K562 (cell line): ENCODE measurements at regions not wholly inside any gene's neighbourhood (a gene's known extent, or its start where the extent isn't known, plus 50 kb on each side); places are given as distances from the start of the nearest gene placed in this dataset.

Source experiments
- ATAC-seq: fragments of 200-7000 bp; cut with Tn5 transposase; 3 replicates; pipeline ENCODE4 v1.9.1; 2020; ENCODE audit warnings: moderate library complexity
- BruUV-seq: library from RNA; stranded (reverse); fragments of 400-500 nt; replicated peaks from 2 replicates; lab custom pipeline; 2021; lab: Mats Ljungman, UMichigan
- CTCF ChIA-PET: fragments of 300-600 bp; formaldehyde crosslinking; extraction: SDS; loops from one replicate; lab custom pipeline; 2021; ENCODE audit warnings: low intra/inter-chr PET ratio; lab: Yijun Ruan, JAX
- POLR2A ChIA-PET: fragments of 300-600, 350-650 bp; sonication (Branson Sonifier 250); formaldehyde crosslinking; extraction: SDS; loops from one replicate; lab custom pipeline; 2021; ENCODE audit warnings: antibody characterized with exemption, inconsistent platforms; lab: Yijun Ruan, JAX
- DNase-seq, 4 experiments: peaks; one replicate each; pipeline versions ENCODE4 v3.0.0 to v3.0.0-alpha.2; 2011 to 2018; ENCODE audit warnings: low spot score in 3 of 4, mixed read lengths in 3 of 4; ENCODE audit errors: extremely low read depth in 1 of 4
- FAIRE-seq: peaks from 2 replicates; lab custom pipeline; 2011; peaks lifted over from hg19 to GRCh38; lab: Jason Lieb, UNC
- H2AFZ ChIP-seq: 2 replicates; pipeline ENCODE4 v1.6.0; 2011; ENCODE audit warnings: low read depth, low read length, control low read depth, inconsistent platforms
- H3K27ac ChIP-seq: fragments of 200-600 bp; 3 replicates; pipeline ENCODE4 v1.8.0; 2011; ENCODE audit warnings: low read depth, mild to moderate bottlenecking, control low read depth, inconsistent platforms, low read length, moderate library complexity, mixed read lengths; ENCODE audit errors: extremely low read depth
- H3K27me3 ChIP-seq, 2 experiments: fragments of 300-600 bp in 1 of 2; 2 replicates in 1 of 2; 3 replicates in 1 of 2; pipeline versions ENCODE4 v1.6.0 to v1.8.0; 2011; ENCODE audit warnings: inconsistent platforms in 2 of 2, low read length in 2 of 2, mild to moderate bottlenecking in 1 of 2, mixed read lengths in 1 of 2, moderate library complexity in 1 of 2; ENCODE audit not compliant: control insufficient read depth in 2 of 2, insufficient read depth in 2 of 2
- H3K36me3 ChIP-seq: fragments of 300-600 bp; 3 replicates; pipeline ENCODE4 v1.8.0; 2011; ENCODE audit warnings: mild to moderate bottlenecking, low read length, inconsistent platforms; ENCODE audit not compliant: control insufficient read depth, insufficient read depth
- H3K4me1 ChIP-seq, 2 experiments: fragments of 200-600 bp in 1 of 2; replicated peaks in 1 of 2; 2 replicates in 1 of 2; 3 replicates in 1 of 2; pipeline versions ENCODE4 v1.5.1 to v1.8.0; 2011; ENCODE audit warnings: inconsistent platforms in 2 of 2, low read length in 2 of 2, mild to moderate bottlenecking in 1 of 2, mixed read lengths in 1 of 2, moderate library complexity in 1 of 2; ENCODE audit not compliant: control insufficient read depth in 2 of 2, insufficient read depth in 2 of 2
- H3K4me2 ChIP-seq: 2 replicates; pipeline ENCODE4 v1.6.1; 2011; ENCODE audit warnings: low read length, control low read depth, inconsistent platforms, mixed read lengths; ENCODE audit not compliant: insufficient read depth
- H3K4me3 ChIP-seq: fragments of 200-600 bp; sonication (generic), shearing (Covaris generic); 2 replicates; pipeline ENCODE4 v1.5.1; 2016; ENCODE audit warnings: control low read depth, inconsistent platforms
- H3K79me2 ChIP-seq: fragments of 200-600 bp; 3 replicates; pipeline ENCODE4 v1.8.0; 2011; ENCODE audit warnings: low read length, inconsistent platforms; ENCODE audit not compliant: control insufficient read depth, insufficient read depth
- H3K9ac ChIP-seq, 2 experiments: 2 replicates each; pipeline versions ENCODE4 v1.6.0 to v1.6.1; 2011; ENCODE audit warnings: low read depth in 2 of 2, low read length in 2 of 2, control low read depth in 1 of 2, inconsistent platforms in 1 of 2, mild to moderate bottlenecking in 1 of 2, mixed read lengths in 1 of 2; ENCODE audit not compliant: insufficient read depth in 1 of 2
- H3K9me1 ChIP-seq: one replicate; pipeline ENCODE4 v1.6.0; 2011; ENCODE audit warnings: inconsistent platforms, mild to moderate bottlenecking, low read length, moderate library complexity; ENCODE audit not compliant: control insufficient read depth, insufficient read depth
- H3K9me3 ChIP-seq: replicated peaks from 2 replicates; pipeline ENCODE4 v1.5.1; 2011; ENCODE audit warnings: low read depth, low read length, inconsistent platforms; ENCODE audit not compliant: control insufficient read depth, insufficient read depth
- H4K20me1 ChIP-seq: replicated peaks from 2 replicates; pipeline ENCODE4 v1.6.1; 2011; ENCODE audit warnings: low read length, inconsistent platforms, mixed read lengths; ENCODE audit not compliant: control insufficient read depth, insufficient read depth
- ADNP ChIP-seq: fragments of 200-800 bp; sonication (Bioruptor generic); IDR thresholded peaks from 2 replicates; pipeline ENCODE4 v1.6.1; 2016; ENCODE audit warnings: missing genetic modification characterization, missing compliant biosample characterization
- ATF1 ChIP-seq, 2 experiments: fragments of 450-650 bp in 1 of 2; IDR thresholded peaks; 2 replicates each; pipeline ENCODE4 v1.6.1; 2016; ENCODE audit warnings: missing compliant biosample characterization in 1 of 2, missing genetic modification characterization in 1 of 2
- CHD4 ChIP-seq: fragments of 200-600 bp; sonication (generic); IDR thresholded peaks from 3 replicates; pipeline ENCODE4 v1.6.1; 2012; ENCODE audit warnings: low read depth, mild to moderate bottlenecking, mixed read lengths, low read length, inconsistent platforms; ENCODE audit not compliant: insufficient read depth, insufficient replicate concordance, poor library complexity, severe bottlenecking
- HSF4 ChIP-seq: fragments of 250-450 bp; sonication (Bioruptor Pico); IDR thresholded peaks from 2 replicates; pipeline ENCODE4 v2.1.2; 2022; ENCODE audit warnings: mild to moderate bottlenecking, moderate library complexity, borderline replicate concordance
- MEF2D ChIP-seq: conservative IDR thresholded peaks from 2 replicates; pipeline ENCODE4 v1.6.1; 2016; ENCODE audit warnings: low read depth, missing genetic modification characterization, missing compliant biosample characterization
- PHB2 ChIP-seq: fragments of 450-650 bp; IDR thresholded peaks from 2 replicates; pipeline ENCODE4 v1.6.1; 2017; ENCODE audit warnings: low read depth
- PML ChIP-seq: IDR thresholded peaks from 2 replicates; pipeline ENCODE4 v1.6.1; 2012; ENCODE audit warnings: low read length, inconsistent platforms
- SAP30 ChIP-seq: fragments of 200-600 bp; sonication (generic); IDR thresholded peaks from 2 replicates; pipeline ENCODE4 v1.6.1; 2012; ENCODE audit warnings: borderline replicate concordance, low read depth, mild to moderate bottlenecking, moderate library complexity, low read length, control low read depth, inconsistent platforms; ENCODE audit not compliant: insufficient read depth, poor library complexity, severe bottlenecking
- SOX6 ChIP-seq: fragments of 450-650 bp; IDR thresholded peaks from 2 replicates; pipeline ENCODE4 v1.6.1; 2014; ENCODE audit warnings: mild to moderate bottlenecking
- TAL1 ChIP-seq: fragments of 450-650 bp; IDR thresholded peaks from 2 replicates; pipeline ENCODE4 v1.6.1; 2016; ENCODE audit warnings: mild to moderate bottlenecking
- ZNF551 ChIP-seq: fragments of 250-450 bp; sonication (Bioruptor Pico); IDR thresholded peaks from 2 replicates; pipeline ENCODE4 v1.5.0; 2021; ENCODE audit warnings: mild to moderate bottlenecking, moderate library complexity
- ZNF699 ChIP-seq: fragments of 250-450 bp; sonication (Bioruptor Pico); IDR thresholded peaks from 2 replicates; pipeline ENCODE4 v1.8.0; 2021; ENCODE audit warnings: mild to moderate bottlenecking, moderate library complexity; ENCODE audit not compliant: insufficient replicate concordance
- ZNF707 ChIP-seq: fragments of 250-450 bp; sonication (Bioruptor Pico); conservative IDR thresholded peaks from 2 replicates; pipeline ENCODE4 v1.8.0; 2022; ENCODE audit warnings: inconsistent platforms, mild to moderate bottlenecking, moderate library complexity
- in situ Hi-C: fragments of 300-500 bp; cut with MboI; formaldehyde crosslinking; loops from 4 replicates; pipeline ENCODE4 v1.15.0; 2018; ENCODE audit warnings: inconsistent platforms, mixed read lengths
- intact Hi-C: fragments of 100-400 bp; cut with micrococcal nuclease; formaldehyde crosslinking; loops from 2 replicates; pipeline ENCODE4 v1.14.2; 2022
- TF ChIP-seq, protein P1 (sequence below): fragments of 450-650 bp; IDR thresholded peaks from 2 replicates; pipeline ENCODE4 v1.6.1; 2016; ENCODE audit warnings: mild to moderate bottlenecking, moderate library complexity

DNA sequence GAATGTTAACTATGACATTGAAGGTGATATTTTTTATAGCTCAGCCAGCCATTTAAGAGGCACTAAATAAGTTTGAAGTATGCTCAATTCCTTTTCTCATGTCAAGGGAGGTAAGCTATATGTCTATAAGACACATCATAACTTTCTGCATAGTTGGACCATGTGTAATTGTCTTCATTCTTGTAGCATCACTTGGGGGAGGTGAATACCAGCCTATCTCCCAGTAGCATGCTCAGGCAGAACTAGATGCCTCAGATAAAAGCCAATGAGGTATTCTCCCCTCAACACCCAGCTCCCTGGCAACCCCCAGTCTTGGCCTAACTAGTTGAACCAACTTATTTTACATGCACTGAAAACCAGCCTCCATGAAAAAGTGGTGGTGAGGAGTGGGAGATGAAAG is 158.3 kb upstream of the JAG1 start:
- H3K27me3 ChIP-seq: no peaks in the 10 kb centered on the region
- H3K4me2 ChIP-seq: no peak overlapping the region
- no peak for DNase-seq
- intact Hi-C loops: no loop called here
- ChIA-PET CTCF (no interaction called here), POLR2A (no interaction called here)
- no peaks in the 10 kb centered on the region for H3K36me3 ChIP-seq
- no peak overlapping the region for H2AFZ ChIP-seq
- no peaks in the 10 kb centered on the region for H3K4me1 ChIP-seq
- no peak overlapping the region for H3K9ac ChIP-seq
- no peaks in the 10 kb centered on the region for H3K9me3 ChIP-seq
- H3K4me3 ChIP-seq: no peak overlapping the region
- no peak for FAIRE-seq
- in situ Hi-C loops: no loop called here
- no peak for ATAC-seq
- H3K9me1 ChIP-seq: no peaks in the 10 kb centered on the region
- no peak overlapping the region for H3K27ac ChIP-seq
- BruUV-seq: no TSS peak
- H3K79me2 ChIP-seq: no peaks in the 10 kb centered on the region
- no peaks in the 10 kb centered on the region for H4K20me1 ChIP-seq
- TF ChIP-seq HSF4 (no peak), SOX6 (no peak), ZNF707 (CRISPR knock-in tag) (no peak), ZNF551 (CRISPR knock-in tag) (no peak), TAL1 (no peak), ZNF699 (no peak), MEF2D (tag) (no peak), ADNP (tag) (no peak), PHB2 (no peak), PML (no peak), CHD4 (no peak), ATF1 (CRISPR knock-in tag; IDR thresholded peaks at IDR 0.05) (no peak), ATF1 (tag; IDR thresholded peaks at IDR 0.05) (no peak), SAP30 (no peak)
- TF ChIP-seq, protein P1, sequence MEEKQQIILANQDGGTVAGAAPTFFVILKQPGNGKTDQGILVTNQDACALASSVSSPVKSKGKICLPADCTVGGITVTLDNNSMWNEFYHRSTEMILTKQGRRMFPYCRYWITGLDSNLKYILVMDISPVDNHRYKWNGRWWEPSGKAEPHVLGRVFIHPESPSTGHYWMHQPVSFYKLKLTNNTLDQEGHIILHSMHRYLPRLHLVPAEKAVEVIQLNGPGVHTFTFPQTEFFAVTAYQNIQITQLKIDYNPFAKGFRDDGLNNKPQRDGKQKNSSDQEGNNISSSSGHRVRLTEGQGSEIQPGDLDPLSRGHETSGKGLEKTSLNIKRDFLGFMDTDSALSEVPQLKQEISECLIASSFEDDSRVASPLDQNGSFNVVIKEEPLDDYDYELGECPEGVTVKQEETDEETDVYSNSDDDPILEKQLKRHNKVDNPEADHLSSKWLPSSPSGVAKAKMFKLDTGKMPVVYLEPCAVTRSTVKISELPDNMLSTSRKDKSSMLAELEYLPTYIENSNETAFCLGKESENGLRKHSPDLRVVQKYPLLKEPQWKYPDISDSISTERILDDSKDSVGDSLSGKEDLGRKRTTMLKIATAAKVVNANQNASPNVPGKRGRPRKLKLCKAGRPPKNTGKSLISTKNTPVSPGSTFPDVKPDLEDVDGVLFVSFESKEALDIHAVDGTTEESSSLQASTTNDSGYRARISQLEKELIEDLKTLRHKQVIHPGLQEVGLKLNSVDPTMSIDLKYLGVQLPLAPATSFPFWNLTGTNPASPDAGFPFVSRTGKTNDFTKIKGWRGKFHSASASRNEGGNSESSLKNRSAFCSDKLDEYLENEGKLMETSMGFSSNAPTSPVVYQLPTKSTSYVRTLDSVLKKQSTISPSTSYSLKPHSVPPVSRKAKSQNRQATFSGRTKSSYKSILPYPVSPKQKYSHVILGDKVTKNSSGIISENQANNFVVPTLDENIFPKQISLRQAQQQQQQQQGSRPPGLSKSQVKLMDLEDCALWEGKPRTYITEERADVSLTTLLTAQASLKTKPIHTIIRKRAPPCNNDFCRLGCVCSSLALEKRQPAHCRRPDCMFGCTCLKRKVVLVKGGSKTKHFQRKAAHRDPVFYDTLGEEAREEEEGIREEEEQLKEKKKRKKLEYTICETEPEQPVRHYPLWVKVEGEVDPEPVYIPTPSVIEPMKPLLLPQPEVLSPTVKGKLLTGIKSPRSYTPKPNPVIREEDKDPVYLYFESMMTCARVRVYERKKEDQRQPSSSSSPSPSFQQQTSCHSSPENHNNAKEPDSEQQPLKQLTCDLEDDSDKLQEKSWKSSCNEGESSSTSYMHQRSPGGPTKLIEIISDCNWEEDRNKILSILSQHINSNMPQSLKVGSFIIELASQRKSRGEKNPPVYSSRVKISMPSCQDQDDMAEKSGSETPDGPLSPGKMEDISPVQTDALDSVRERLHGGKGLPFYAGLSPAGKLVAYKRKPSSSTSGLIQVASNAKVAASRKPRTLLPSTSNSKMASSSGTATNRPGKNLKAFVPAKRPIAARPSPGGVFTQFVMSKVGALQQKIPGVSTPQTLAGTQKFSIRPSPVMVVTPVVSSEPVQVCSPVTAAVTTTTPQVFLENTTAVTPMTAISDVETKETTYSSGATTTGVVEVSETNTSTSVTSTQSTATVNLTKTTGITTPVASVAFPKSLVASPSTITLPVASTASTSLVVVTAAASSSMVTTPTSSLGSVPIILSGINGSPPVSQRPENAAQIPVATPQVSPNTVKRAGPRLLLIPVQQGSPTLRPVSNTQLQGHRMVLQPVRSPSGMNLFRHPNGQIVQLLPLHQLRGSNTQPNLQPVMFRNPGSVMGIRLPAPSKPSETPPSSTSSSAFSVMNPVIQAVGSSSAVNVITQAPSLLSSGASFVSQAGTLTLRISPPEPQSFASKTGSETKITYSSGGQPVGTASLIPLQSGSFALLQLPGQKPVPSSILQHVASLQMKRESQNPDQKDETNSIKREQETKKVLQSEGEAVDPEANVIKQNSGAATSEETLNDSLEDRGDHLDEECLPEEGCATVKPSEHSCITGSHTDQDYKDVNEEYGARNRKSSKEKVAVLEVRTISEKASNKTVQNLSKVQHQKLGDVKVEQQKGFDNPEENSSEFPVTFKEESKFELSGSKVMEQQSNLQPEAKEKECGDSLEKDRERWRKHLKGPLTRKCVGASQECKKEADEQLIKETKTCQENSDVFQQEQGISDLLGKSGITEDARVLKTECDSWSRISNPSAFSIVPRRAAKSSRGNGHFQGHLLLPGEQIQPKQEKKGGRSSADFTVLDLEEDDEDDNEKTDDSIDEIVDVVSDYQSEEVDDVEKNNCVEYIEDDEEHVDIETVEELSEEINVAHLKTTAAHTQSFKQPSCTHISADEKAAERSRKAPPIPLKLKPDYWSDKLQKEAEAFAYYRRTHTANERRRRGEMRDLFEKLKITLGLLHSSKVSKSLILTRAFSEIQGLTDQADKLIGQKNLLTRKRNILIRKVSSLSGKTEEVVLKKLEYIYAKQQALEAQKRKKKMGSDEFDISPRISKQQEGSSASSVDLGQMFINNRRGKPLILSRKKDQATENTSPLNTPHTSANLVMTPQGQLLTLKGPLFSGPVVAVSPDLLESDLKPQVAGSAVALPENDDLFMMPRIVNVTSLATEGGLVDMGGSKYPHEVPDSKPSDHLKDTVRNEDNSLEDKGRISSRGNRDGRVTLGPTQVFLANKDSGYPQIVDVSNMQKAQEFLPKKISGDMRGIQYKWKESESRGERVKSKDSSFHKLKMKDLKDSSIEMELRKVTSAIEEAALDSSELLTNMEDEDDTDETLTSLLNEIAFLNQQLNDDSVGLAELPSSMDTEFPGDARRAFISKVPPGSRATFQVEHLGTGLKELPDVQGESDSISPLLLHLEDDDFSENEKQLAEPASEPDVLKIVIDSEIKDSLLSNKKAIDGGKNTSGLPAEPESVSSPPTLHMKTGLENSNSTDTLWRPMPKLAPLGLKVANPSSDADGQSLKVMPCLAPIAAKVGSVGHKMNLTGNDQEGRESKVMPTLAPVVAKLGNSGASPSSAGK: no peak
